Endothelial cell of umbilical vein (primary cell): ENCODE measurements at regions not wholly inside any gene's neighbourhood (a gene's known extent, or its start where the extent isn't known, plus 50 kb on each side); places are given as distances from the start of the nearest gene placed in this dataset.

Experiments
- EZH2 ChIP-seq: IDR thresholded peaks from 2 replicates; pipeline ENCODE4 v1.6.1; 2012; ENCODE audit warnings: borderline replicate concordance, low read depth, mild to moderate bottlenecking, moderate library complexity, low read length, inconsistent platforms; ENCODE audit not compliant: severe bottlenecking
- FOS ChIP-seq: IDR thresholded peaks from 2 replicates; pipeline ENCODE4 v1.6.1; 2011; ENCODE audit warnings: mild to moderate bottlenecking, low read length, moderate library complexity, borderline replicate concordance; ENCODE audit not compliant: insufficient read depth
- POLR2A ChIP-seq: IDR thresholded peaks from 2 replicates; pipeline ENCODE4 v1.6.1; 2012; ENCODE audit warnings: low read depth, mild to moderate bottlenecking, control low read depth, low read length
- POLR2AphosphoS5 ChIP-seq: IDR thresholded peaks from 2 replicates; pipeline ENCODE4 v1.6.1; 2012; ENCODE audit warnings: low read depth, mild to moderate bottlenecking, control low read depth, low read length, moderate library complexity; ENCODE audit not compliant: insufficient read depth
- TF ChIP-seq, protein P1 (sequence below), 2 donors: IDR thresholded peaks; 1 replicate in 1 of 2; 2 replicates in 1 of 2; pipeline ENCODE4 v1.5.1; 2011; ENCODE audit warnings: low read length in 2 of 2, mild to moderate bottlenecking in 2 of 2, moderate library complexity in 2 of 2, control low read depth in 1 of 2, inconsistent platforms in 1 of 2, low read depth in 1 of 2; ENCODE audit not compliant: insufficient read depth in 1 of 2; ENCODE audit errors: extremely low read depth in 1 of 2
- TF ChIP-seq, protein P2 (sequence below): IDR thresholded peaks from 2 replicates; pipeline ENCODE4 v1.6.1; 2011; ENCODE audit not compliant: insufficient read depth, insufficient read length

- TF ChIP-seq POLR2A: no peak
- TF ChIP-seq, protein P1, sequence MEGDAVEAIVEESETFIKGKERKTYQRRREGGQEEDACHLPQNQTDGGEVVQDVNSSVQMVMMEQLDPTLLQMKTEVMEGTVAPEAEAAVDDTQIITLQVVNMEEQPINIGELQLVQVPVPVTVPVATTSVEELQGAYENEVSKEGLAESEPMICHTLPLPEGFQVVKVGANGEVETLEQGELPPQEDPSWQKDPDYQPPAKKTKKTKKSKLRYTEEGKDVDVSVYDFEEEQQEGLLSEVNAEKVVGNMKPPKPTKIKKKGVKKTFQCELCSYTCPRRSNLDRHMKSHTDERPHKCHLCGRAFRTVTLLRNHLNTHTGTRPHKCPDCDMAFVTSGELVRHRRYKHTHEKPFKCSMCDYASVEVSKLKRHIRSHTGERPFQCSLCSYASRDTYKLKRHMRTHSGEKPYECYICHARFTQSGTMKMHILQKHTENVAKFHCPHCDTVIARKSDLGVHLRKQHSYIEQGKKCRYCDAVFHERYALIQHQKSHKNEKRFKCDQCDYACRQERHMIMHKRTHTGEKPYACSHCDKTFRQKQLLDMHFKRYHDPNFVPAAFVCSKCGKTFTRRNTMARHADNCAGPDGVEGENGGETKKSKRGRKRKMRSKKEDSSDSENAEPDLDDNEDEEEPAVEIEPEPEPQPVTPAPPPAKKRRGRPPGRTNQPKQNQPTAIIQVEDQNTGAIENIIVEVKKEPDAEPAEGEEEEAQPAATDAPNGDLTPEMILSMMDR (IDR thresholded peaks at IDR 0.05; ENCODE audit: extremely low read depth in 1 of 2, insufficient read depth in 1 of 2, low read depth in 1 of 2, low read length in 2 of 2): no peak
- no peak for TF ChIP-seq EZH2
- no peak for TF ChIP-seq FOS
- no peak for TF ChIP-seq POLR2AphosphoS5
- TF ChIP-seq, protein P2, sequence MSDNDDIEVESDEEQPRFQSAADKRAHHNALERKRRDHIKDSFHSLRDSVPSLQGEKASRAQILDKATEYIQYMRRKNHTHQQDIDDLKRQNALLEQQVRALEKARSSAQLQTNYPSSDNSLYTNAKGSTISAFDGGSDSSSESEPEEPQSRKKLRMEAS: no peak
Measured at GRCh38 chr2:35496022-35496421, 859.6 kb upstream of the CRIM1 start.
